ENCODE measurements at regions not wholly inside any gene's neighbourhood (a gene's known extent, or its start where the extent isn't known, plus 50 kb on each side); places are given as distances from the start of the nearest gene placed in this dataset.

DNA sequence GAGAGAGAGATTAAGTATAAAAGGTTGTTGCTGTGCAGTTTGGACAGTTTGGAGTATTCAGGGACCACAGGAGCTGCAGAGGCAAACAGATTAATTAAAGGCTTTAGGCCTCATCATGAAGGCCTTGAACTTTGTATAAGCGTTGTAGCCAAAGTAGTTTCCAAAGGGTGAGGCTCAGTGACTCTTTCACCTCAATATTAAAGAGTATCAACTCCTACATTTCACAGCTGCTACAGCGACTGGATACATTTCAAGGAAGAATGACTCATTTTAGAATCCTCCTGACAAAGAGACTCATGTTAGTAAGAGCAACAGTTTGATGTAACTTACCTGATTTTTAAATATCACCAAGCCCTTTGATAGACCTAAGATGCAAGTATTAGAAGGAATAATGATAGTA is 355.5 kb downstream of the HLX start:
- DNase-seq (ENCODE audit: low spot score), result no peak
- TF ChIP-seq, protein P1, sequence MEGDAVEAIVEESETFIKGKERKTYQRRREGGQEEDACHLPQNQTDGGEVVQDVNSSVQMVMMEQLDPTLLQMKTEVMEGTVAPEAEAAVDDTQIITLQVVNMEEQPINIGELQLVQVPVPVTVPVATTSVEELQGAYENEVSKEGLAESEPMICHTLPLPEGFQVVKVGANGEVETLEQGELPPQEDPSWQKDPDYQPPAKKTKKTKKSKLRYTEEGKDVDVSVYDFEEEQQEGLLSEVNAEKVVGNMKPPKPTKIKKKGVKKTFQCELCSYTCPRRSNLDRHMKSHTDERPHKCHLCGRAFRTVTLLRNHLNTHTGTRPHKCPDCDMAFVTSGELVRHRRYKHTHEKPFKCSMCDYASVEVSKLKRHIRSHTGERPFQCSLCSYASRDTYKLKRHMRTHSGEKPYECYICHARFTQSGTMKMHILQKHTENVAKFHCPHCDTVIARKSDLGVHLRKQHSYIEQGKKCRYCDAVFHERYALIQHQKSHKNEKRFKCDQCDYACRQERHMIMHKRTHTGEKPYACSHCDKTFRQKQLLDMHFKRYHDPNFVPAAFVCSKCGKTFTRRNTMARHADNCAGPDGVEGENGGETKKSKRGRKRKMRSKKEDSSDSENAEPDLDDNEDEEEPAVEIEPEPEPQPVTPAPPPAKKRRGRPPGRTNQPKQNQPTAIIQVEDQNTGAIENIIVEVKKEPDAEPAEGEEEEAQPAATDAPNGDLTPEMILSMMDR (IDR thresholded peaks at IDR 0.05), result no peak
- Histone ChIP-seq H3K27me3 (no peaks in the 10 kb centered on the region), H3K27ac (no peak overlapping the region), H3K4me1 (peaks cover 0 to 15% of the 10 kb centered on the region in 2 donors), H3K36me3 (no peaks in the 10 kb centered on the region), H3K4me3 (no peak overlapping the region), H3K9me3 (no peaks in the 10 kb centered on the region)

DNA sequence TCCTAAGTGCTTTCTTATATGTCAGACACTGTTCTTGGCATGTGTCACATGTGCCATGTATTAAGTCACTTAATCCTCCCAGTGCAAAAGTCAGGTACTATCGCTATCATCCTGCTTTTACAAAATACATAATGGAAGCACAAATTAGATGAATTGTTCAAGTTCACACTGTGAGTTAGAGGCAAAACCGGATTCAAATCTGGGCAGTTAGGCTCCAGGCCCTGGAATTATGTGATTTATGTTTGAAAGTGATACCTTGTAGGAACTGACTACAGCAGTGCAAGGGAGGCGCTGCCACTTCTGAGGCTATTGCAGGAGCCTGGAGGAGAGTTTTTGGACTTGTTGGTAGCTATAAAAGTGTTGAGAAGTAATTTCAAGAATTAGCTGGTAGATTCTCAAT is 358.3 kb downstream of the HLX start:
- Histone ChIP-seq H3K36me3 (no peaks in the 10 kb centered on the region), H3K4me1 (peaks cover 0 to 6% of the 10 kb centered on the region in 2 donors), H3K27me3 (no peaks in the 10 kb centered on the region), H3K27ac (no peak overlapping the region), H3K4me3 (no peak overlapping the region), H3K9me3 (no peaks in the 10 kb centered on the region)
- DNase-seq (ENCODE audit: low spot score), result no peak
- TF ChIP-seq, protein P1 (IDR thresholded peaks at IDR 0.05), result no peak

DNA sequence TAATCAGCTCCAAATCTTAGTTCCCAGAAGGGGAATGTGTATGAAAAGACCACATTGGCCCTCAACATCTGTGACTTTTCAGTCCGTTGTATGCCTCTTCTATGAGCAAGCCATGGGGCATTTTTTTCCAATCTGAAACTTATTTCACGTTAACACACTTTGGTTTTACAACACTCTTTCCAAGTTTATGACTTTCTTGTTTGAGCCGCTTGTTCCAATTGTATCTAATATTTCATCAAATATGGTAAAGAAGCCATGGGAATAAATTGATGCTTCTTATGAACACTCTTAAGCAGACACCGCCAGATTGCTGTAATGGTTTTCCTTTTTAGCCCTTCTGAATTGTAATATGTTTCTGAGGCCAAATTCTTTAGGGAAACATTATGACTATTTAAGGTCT is 359.9 kb downstream of the HLX start:
- TF ChIP-seq, protein P1 (IDR thresholded peaks at IDR 0.05), result no peak
- no peak overlapping the region for H3K27ac ChIP-seq
- H3K36me3 ChIP-seq, result no peaks in the 10 kb centered on the region
- H3K4me3 ChIP-seq, result no peak overlapping the region
- H3K27me3 ChIP-seq, result no peaks in the 10 kb centered on the region
- H3K4me1 ChIP-seq, result peaks cover 0 to 6% of the 10 kb centered on the region in 2 donors
- no peaks in the 10 kb centered on the region for H3K9me3 ChIP-seq
- DNase-seq (ENCODE audit: low spot score), result no peak

DNA sequence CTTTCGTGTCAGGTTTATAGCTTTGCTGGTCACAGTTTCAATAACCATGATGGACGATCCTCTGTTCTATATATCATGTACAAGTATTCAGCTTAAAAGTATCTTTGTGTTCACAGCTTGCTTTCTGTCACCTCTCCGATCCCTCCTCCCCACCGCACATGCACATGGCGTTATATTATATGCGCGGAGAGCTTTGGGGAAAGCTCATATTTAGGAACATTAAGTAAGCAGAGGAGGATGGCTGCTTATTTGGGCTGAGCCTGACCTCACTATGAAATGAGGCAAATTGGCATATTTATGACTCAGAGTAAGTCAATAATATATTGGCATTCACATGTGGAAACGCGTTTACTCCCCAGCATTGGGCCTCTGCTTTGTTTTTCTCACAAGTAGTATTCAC is 360.5 kb downstream of the HLX start:
- no peaks in the 10 kb centered on the region for H3K36me3 ChIP-seq
- H3K4me3 ChIP-seq, result no peak overlapping the region
- DNase-seq (ENCODE audit: low spot score), result no peak

DNA sequence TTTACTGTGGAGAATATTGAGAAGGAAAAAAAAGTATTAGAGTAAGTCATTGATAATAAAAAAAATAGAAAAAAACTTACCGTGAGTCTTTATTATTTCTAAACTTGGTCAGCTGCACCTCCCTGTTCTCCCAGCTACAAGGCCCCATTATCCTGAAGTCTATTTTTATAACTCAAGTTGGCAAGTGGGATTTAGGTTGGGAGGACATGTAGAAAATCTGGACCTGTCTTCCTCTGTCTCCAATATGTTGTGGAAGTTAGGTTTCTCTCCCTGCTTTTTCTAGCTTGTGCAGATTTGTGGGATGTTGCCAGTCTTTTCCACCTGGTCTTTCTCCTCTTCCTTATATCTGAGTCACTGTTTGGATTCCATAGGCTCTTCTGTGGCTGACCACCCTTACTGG is 361.4 kb downstream of the HLX start:
- no peak for DNase-seq (ENCODE audit: low spot score)
- Histone ChIP-seq H3K4me1 (peaks cover 0 to 6% of the 10 kb centered on the region in 2 donors), H3K27me3 (no peaks in the 10 kb centered on the region), H3K36me3 (no peaks in the 10 kb centered on the region), H3K9me3 (no peaks in the 10 kb centered on the region), H3K4me3 (no peak overlapping the region), H3K27ac (no peak overlapping the region)
- TF ChIP-seq, protein P1 (IDR thresholded peaks at IDR 0.05), result no peak

More for the DNA sequence above, 360.5 kb downstream of the HLX start:
- Histone ChIP-seq H3K27me3 (no peaks in the 10 kb centered on the region), H3K27ac (no peak overlapping the region), H3K4me1 (peaks cover 0 to 6% of the 10 kb centered on the region in 2 donors), H3K9me3 (no peaks in the 10 kb centered on the region)
- TF ChIP-seq, protein P1 (IDR thresholded peaks at IDR 0.05), result no peak

DNA sequence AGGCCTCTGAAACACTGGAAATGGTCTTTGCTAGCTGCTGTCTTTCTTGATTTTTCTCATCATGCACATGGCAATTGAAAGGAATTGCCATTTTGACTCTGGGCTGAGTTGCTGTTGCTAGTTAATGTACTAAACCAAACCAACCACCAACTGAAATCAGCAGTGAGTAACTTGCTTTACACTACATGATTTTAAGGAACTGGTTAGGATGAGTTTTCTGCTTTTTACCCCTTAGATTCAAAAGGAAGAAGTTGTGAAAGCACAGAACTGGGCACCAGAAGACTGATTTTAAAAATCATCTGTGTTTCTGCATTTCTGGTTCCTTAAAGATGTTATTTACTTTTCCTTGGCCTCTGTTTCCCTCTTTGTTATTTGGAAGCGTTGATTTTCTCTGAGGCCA is 361.9 kb downstream of the HLX start:
- H3K27me3 ChIP-seq, result no peaks in the 10 kb centered on the region
- H3K9me3 ChIP-seq, result no peaks in the 10 kb centered on the region
- no peaks in the 10 kb centered on the region for H3K36me3 ChIP-seq
- no peak for DNase-seq (ENCODE audit: low spot score)
- H3K4me3 ChIP-seq, result no peak overlapping the region
- H3K4me1 ChIP-seq, result peaks cover 0 to 6% of the 10 kb centered on the region in 2 donors
- TF ChIP-seq, protein P1 (IDR thresholded peaks at IDR 0.05), result no peak
- H3K27ac ChIP-seq, result no peak overlapping the region
